Right lobe of liver (tissue), 6 donors: ENCODE measurements at regions not wholly inside any gene's neighbourhood (a gene's known extent, or its start where the extent isn't known, plus 50 kb on each side); places are given as distances from the start of the nearest gene placed in this dataset.

Source experiments
- ATAC-seq, 4 donors: fragments of 200-7000 bp; cut with Tn5 transposase; one replicate each; pipeline ENCODE4 v1.9.1; 2020; ENCODE audit warnings: mild to moderate bottlenecking in 4 of 4, moderate library complexity in 4 of 4
- DNase-seq, 3 donors: peaks; one replicate each; pipeline ENCODE4 v3.0.0-alpha.2; 2020
- H3K27ac ChIP-seq, 3 donors: fragments of 200-600 bp; one replicate each; pipeline ENCODE4 v1.8.0; 2022
- H3K27me3 ChIP-seq, 2 donors: fragments of 200-600 bp; one replicate each; pipeline ENCODE4 v1.8.0; 2022
- H3K36me3 ChIP-seq, 4 donors: fragments of 200-600 bp; sonication (generic) in 1 of 4; one replicate each; pipeline versions ENCODE4 v1.5.1 to v1.8.0; 2017 to 2022; ENCODE audit warnings: control low read depth in 1 of 4
- H3K4me1 ChIP-seq, 4 donors: fragments of 200-600 bp; sonication (generic) in 1 of 4; one replicate each; pipeline versions ENCODE4 v1.5.1 to v1.8.0; 2017 to 2022; ENCODE audit warnings: control low read depth in 1 of 4
- H3K4me3 ChIP-seq, 3 donors: fragments of 200-600 bp; one replicate each; pipeline ENCODE4 v1.8.0; 2022
- H3K9me3 ChIP-seq, 4 donors: fragments of 200-600 bp; sonication (generic) in 1 of 4; one replicate each; pipeline versions ENCODE4 v1.5.1 to v1.8.0; 2017 to 2022; ENCODE audit warnings: control low read depth in 1 of 4
- POLR2A ChIP-seq: fragments of 450-650 bp; IDR thresholded peaks from one replicate; pipeline ENCODE4 v1.6.1; 2017; ENCODE audit warnings: antibody characterized with exemption, mild to moderate bottlenecking
- WGBS: methylation state at CpG from one replicate; pipeline ENCODE4 v1.1.6; 2018; ENCODE audit warnings: low coverage, low lambda C conversion rate; ENCODE audit not compliant: insufficient coverage; ENCODE audit errors: missing lambda C conversion rate; 5-methylcytosine and 5-hydroxymethylcytosine counted together
- intact Hi-C, 2 donors: fragments of 100-400 bp; cut with DNase I; formaldehyde crosslinking; loops; one replicate each; pipeline versions ENCODE4 v1.11.2 to v1.14.1; 2022
- TF ChIP-seq, protein P1 (sequence below), 4 donors: fragments of 200-600 bp in 3 of 4; fragments of 450-650 bp in 1 of 4; IDR thresholded peaks; one replicate each; pipeline versions ENCODE4 v1.5.1 to v1.8.0; 2016 to 2022; ENCODE audit warnings: antibody characterized with exemption in 4 of 4, mild to moderate bottlenecking in 2 of 4
- donor health status: DM: no; HTN: yes; CAD: no.
- donor health status: DM: no; HTN: no; CAD: no.
- donor health status: DM: no; HTN: no; CAD: no.
- donor health status: DM: no; HTN: yes; CAD: no.
- donor health status: DM: no; HTN: yes; CAD: no.

DNA sequence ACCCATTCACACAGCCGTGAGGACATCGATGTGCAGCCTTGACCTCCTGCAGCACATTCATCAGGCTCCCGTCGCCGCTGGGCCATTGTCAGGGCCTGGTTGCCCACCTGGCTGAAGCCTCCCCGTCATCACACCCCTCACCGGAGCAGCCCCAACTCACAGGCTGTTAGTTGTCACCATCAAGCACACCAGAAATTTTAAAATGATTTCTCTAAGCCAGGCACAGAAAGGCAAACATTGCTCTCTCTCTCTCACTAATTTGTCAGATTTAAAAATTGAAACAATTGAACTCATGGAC, 167.1 kb downstream of the RTP5 start:
- ATAC-seq (no peak), DNase-seq (peak in 2 of 3 donors; percentile 26 to 30)
- 92% methylated on average over 5 of the region's 7 CpGs for WGBS
- Histone ChIP-seq H3K36me3 (no peaks in the 10 kb centered on the region), H3K4me3 (no peak overlapping the region), H3K9me3 (no peaks in the 10 kb centered on the region), H3K27ac (no peak overlapping the region), H3K27me3 (no peaks in the 10 kb centered on the region), H3K4me1 (peaks cover 0 to 22% (median 7%) of the 10 kb centered on the region in 4 donors)
- intact Hi-C loops: no loop called here
- TF ChIP-seq, protein P1, sequence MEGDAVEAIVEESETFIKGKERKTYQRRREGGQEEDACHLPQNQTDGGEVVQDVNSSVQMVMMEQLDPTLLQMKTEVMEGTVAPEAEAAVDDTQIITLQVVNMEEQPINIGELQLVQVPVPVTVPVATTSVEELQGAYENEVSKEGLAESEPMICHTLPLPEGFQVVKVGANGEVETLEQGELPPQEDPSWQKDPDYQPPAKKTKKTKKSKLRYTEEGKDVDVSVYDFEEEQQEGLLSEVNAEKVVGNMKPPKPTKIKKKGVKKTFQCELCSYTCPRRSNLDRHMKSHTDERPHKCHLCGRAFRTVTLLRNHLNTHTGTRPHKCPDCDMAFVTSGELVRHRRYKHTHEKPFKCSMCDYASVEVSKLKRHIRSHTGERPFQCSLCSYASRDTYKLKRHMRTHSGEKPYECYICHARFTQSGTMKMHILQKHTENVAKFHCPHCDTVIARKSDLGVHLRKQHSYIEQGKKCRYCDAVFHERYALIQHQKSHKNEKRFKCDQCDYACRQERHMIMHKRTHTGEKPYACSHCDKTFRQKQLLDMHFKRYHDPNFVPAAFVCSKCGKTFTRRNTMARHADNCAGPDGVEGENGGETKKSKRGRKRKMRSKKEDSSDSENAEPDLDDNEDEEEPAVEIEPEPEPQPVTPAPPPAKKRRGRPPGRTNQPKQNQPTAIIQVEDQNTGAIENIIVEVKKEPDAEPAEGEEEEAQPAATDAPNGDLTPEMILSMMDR (IDR thresholded peaks at IDR 0.05): no peak
- no peak for TF ChIP-seq POLR2A

DNA sequence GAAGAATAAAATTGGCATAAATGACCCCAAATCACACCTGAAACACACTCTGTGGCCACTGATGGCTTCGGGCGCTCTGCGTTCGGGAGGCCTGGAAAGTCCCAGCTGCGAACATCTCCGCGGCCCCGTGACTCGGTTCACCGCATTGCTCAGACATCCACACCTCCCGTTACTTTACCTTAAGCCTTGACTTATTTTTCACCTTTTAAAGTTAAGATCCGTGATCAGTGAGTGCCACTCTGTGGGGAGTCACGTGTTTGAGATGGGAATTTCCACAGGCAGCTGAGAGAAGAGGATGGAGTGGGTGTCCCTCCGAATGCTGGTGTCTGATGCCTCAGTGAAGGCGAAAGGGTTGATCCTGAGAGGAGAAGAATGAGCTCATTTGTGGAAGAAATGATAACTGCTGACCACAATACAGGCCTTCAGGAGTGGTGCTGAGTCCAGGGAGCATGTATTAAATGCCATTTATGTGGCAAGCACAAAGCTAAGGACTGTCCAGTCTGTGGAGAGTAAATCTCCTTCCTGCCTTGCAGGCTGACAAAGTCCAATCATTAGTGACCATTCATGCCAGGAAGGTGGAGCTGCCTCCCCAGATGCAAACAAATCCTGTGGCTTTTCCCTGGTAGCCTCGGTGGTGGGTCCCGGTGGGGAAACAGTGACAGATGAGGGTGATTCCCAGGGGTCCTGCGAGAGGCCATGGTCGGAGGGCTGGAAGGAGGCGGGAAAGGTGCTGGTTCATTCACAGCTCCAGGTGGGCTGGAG, 168.8 kb downstream of the RTP5 start:
- ATAC-seq (peak; percentile 77 to 87 (median 83)), DNase-seq (peak in 1 of 3 donors; percentile 54)
- no peaks in the 10 kb centered on the region for H3K27me3 ChIP-seq
- H3K9me3 ChIP-seq: no peaks in the 10 kb centered on the region
- intact Hi-C loops: no loop called here
- TF ChIP-seq POLR2A: no peak
- TF ChIP-seq, protein P1 (IDR thresholded peaks at IDR 0.05): peak in 1 of 4 donors; percentile 19
- peak overlapping the region in 1 of 3 donors; percentile 53 for H3K27ac ChIP-seq
- H3K4me3 ChIP-seq: no peak overlapping the region
- peaks cover 0 to 22% (median 7%) of the 10 kb centered on the region in 4 donors for H3K4me1 ChIP-seq
- WGBS: 75% methylated on average over 12 of the region's 20 CpGs
- H3K36me3 ChIP-seq: no peaks in the 10 kb centered on the region

DNA sequence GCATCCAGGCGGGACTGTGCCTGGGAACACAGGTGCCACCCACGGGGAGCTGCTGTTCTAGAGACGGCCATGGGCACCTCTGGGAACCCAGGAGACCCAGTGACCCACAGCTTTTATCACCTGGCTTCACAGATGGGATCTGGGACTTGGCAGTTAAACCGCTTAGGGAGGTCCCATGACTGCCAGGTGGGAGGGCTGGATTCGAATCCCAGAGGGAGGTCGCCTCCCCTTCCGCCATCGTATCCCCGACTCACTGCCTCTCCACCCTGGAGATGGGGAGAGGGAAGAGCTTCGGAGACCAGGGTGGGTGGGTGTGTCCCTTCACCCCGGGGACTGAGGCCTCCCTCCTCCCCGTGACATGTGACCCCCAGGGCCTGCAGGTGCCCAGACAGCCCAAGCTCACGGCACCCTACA, 169.4 kb downstream of the RTP5 start:
- WGBS: no CpG with 5 or more reads among the region's 13 CpGs
- TF ChIP-seq, protein P1 (IDR thresholded peaks at IDR 0.05): no peak
- TF ChIP-seq POLR2A: no peak
- ATAC-seq: peak; percentile 9 to 46 (median 24)
- Histone ChIP-seq H3K27ac (peak overlapping the region in 1 of 3 donors; percentile 53), H3K4me3 (no peak overlapping the region), H3K27me3 (no peaks in the 10 kb centered on the region), H3K9me3 (no peaks in the 10 kb centered on the region), H3K36me3 (no peaks in the 10 kb centered on the region), H3K4me1 (peaks cover 0 to 22% (median 7%) of the 10 kb centered on the region in 4 donors)
- intact Hi-C loops: no loop called here
- DNase-seq: no peak

DNA sequence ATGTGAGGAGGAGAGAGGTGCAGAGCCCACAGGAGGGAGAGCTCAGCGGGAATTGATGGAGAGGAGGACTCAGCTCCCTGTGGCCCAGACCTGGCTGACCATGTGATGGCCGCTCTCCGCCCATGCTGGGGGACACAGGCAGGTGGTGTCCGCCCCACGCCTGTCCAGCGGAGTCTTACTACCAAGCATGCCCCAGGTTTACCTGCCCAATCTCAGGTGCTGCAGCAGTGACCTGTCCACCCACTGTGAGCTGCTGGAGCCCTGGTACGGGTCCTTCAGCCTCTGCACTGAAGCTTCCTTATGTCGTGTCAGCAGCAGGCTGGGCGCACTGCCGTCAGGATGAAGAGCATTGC, 170.8 kb downstream of the RTP5 start:
- Histone ChIP-seq H3K9me3 (no peaks in the 10 kb centered on the region), H3K27ac (no peak overlapping the region), H3K27me3 (no peaks in the 10 kb centered on the region), H3K4me1 (peaks cover 0 to 19% (median 7%) of the 10 kb centered on the region in 4 donors), H3K4me3 (no peak overlapping the region), H3K36me3 (no peaks in the 10 kb centered on the region)
- no CpG with 5 or more reads among the region's 10 CpGs for WGBS
- intact Hi-C loops: no loop called here
- ATAC-seq: no peak
- DNase-seq: peak in 1 of 3 donors; percentile 39
- TF ChIP-seq, protein P1 (IDR thresholded peaks at IDR 0.05): no peak
- TF ChIP-seq POLR2A: no peak
